ENCODE measurements at regions not wholly inside any gene's neighbourhood (a gene's known extent, or its start where the extent isn't known, plus 50 kb on each side); places are given as distances from the start of the nearest gene placed in this dataset.

DNA sequence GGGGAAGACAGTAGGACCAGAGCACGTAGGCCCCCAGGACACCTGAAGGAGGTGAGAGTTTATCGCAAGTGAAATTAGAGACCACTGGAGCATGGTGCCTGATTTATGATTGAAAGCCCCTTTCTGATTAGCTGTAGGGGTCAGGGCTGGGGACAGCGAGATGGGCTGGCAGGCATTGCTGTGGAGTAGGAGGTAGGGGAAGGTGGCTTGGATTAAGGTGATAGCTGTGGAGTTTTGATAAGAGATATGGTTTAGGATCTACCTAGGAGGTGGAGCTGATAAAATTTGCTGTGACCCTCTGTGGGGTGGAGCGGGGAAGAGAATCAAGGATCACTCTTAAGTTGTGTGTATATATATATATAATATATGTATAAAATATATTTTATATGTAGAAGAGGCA lies 157.5 kb downstream of the CD8B2 start:
- TF ChIP-seq, protein P1, sequence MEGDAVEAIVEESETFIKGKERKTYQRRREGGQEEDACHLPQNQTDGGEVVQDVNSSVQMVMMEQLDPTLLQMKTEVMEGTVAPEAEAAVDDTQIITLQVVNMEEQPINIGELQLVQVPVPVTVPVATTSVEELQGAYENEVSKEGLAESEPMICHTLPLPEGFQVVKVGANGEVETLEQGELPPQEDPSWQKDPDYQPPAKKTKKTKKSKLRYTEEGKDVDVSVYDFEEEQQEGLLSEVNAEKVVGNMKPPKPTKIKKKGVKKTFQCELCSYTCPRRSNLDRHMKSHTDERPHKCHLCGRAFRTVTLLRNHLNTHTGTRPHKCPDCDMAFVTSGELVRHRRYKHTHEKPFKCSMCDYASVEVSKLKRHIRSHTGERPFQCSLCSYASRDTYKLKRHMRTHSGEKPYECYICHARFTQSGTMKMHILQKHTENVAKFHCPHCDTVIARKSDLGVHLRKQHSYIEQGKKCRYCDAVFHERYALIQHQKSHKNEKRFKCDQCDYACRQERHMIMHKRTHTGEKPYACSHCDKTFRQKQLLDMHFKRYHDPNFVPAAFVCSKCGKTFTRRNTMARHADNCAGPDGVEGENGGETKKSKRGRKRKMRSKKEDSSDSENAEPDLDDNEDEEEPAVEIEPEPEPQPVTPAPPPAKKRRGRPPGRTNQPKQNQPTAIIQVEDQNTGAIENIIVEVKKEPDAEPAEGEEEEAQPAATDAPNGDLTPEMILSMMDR (IDR thresholded peaks at IDR 0.05): no peak
- TF ChIP-seq POLR2A (IDR thresholded peaks at IDR 0.05): no peak
